ENCODE measurements at regions not wholly inside any gene's neighbourhood (a gene's known extent, or its start where the extent isn't known, plus 50 kb on each side); places are given as distances from the start of the nearest gene placed in this dataset.

GRCh38 chr10:21079330-21079658 lies 182.2 kb upstream of the NEBL start:
- TF ChIP-seq EZH2 (IDR thresholded peaks at IDR 0.05; ENCODE audit: borderline replicate concordance, low read depth, low read length, severe bottlenecking) = no peak
- TF ChIP-seq, protein P1, sequence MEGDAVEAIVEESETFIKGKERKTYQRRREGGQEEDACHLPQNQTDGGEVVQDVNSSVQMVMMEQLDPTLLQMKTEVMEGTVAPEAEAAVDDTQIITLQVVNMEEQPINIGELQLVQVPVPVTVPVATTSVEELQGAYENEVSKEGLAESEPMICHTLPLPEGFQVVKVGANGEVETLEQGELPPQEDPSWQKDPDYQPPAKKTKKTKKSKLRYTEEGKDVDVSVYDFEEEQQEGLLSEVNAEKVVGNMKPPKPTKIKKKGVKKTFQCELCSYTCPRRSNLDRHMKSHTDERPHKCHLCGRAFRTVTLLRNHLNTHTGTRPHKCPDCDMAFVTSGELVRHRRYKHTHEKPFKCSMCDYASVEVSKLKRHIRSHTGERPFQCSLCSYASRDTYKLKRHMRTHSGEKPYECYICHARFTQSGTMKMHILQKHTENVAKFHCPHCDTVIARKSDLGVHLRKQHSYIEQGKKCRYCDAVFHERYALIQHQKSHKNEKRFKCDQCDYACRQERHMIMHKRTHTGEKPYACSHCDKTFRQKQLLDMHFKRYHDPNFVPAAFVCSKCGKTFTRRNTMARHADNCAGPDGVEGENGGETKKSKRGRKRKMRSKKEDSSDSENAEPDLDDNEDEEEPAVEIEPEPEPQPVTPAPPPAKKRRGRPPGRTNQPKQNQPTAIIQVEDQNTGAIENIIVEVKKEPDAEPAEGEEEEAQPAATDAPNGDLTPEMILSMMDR (IDR thresholded peaks at IDR 0.05; ENCODE audit: borderline replicate concordance, extremely low read depth, low read length, poor library complexity, severe bottlenecking) = no peak
- H3K9ac ChIP-seq (ENCODE audit: low read depth, low read length) = no peak overlapping the region
- no peaks in the 10 kb centered on the region for H3K9me3 ChIP-seq (ENCODE audit: insufficient read depth, low read length, severe bottlenecking)
- ATAC-seq (ENCODE audit: insufficient read depth, low read depth) (no peak), DNase-seq (no peak)
- H3K36me3 ChIP-seq (ENCODE audit: insufficient read depth, low read length) = no peaks in the 10 kb centered on the region
- H3K79me2 ChIP-seq (ENCODE audit: insufficient read depth, low read length) = no peaks in the 10 kb centered on the region
- no peak overlapping the region for H3K27ac ChIP-seq (ENCODE audit: low read length)
- H3K27me3 ChIP-seq (ENCODE audit: insufficient read depth, low read length, poor library complexity) = no peaks in the 10 kb centered on the region
- H4K20me1 ChIP-seq (ENCODE audit: insufficient read depth, low read length) = no peaks in the 10 kb centered on the region
- no peak overlapping the region for H2AFZ ChIP-seq (ENCODE audit: low read depth, low read length)
- no peaks in the 10 kb centered on the region for H3K4me1 ChIP-seq (ENCODE audit: insufficient read depth, low read length)
- no peak overlapping the region for H3K4me3 ChIP-seq (ENCODE audit: low read depth in 1 of 2, low read length in 2 of 2)
- H3K4me2 ChIP-seq (ENCODE audit: insufficient read depth, low read length) = no peak overlapping the region

DNA sequence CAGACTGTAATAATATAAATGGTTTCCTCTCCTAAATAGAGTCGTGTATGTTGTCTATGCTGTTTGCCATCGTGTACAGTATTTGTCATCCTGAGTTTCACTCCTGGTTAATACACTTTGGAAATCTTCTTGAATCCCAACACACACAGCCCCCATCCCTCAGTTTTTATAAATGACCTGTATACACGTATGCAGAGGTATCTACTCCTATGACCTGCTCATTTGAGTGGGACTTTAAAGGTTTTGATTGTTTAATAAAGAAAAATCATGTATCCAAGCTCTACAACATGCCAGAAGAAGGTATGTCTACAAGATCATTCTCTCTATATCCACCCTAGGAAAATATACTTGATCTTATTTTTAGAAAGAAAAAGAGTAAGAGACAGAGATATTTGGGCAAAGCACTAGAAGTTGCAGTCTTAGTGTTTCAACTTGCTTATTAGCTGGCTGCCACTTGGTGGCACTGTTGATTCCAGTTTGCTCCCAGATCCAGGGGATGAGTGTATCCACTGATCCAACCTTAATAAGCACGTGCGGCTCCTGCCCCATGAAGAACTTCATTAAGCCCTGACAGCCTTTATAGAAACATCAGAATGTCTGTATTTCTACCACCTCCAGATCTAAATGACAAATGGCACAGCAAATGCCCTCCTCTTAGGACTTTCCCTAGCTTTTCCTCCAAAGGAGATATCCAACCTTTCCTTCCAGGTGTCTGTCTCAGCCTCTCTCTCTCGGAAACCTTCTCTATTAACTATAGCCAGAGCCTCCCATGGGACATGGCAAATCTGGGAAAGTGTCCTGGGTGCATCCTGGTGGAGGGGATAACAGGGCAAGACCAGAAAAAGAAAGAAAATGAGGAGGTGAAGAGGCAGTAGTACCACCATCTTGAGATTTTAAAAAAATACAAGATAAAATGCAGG lies 181.6 kb upstream of the NEBL start:
- Histone ChIP-seq H4K20me1 (ENCODE audit: insufficient read depth, low read length) (no peaks in the 10 kb centered on the region), H3K27me3 (ENCODE audit: insufficient read depth, low read length, poor library complexity) (no peaks in the 10 kb centered on the region), H3K27ac (ENCODE audit: low read length) (no peak overlapping the region), H3K4me2 (ENCODE audit: insufficient read depth, low read length) (no peak overlapping the region), H3K79me2 (ENCODE audit: insufficient read depth, low read length) (no peaks in the 10 kb centered on the region), H2AFZ (ENCODE audit: low read depth, low read length) (no peak overlapping the region), H3K4me1 (ENCODE audit: insufficient read depth, low read length) (no peaks in the 10 kb centered on the region), H3K4me3 (ENCODE audit: low read depth in 1 of 2, low read length in 2 of 2) (no peak overlapping the region), H3K36me3 (ENCODE audit: insufficient read depth, low read length) (no peaks in the 10 kb centered on the region), H3K9ac (ENCODE audit: low read depth, low read length) (no peak overlapping the region), H3K9me3 (ENCODE audit: insufficient read depth, low read length, severe bottlenecking) (no peaks in the 10 kb centered on the region)
- TF ChIP-seq EZH2 (IDR thresholded peaks at IDR 0.05; ENCODE audit: borderline replicate concordance, low read depth, low read length, severe bottlenecking) = no peak
- TF ChIP-seq, protein P1 (IDR thresholded peaks at IDR 0.05; ENCODE audit: borderline replicate concordance, extremely low read depth, low read length, poor library complexity, severe bottlenecking) = peak; percentile 78
- DNase-seq (peak; percentile 51), ATAC-seq (ENCODE audit: insufficient read depth, low read depth) (peak; percentile 84)

- DNase-seq (no peak), ATAC-seq (ENCODE audit: insufficient read depth, low read depth) (no peak)
- TF ChIP-seq EZH2 (IDR thresholded peaks at IDR 0.05; ENCODE audit: borderline replicate concordance, low read depth, low read length, severe bottlenecking) = no peak
- TF ChIP-seq, protein P1 (IDR thresholded peaks at IDR 0.05; ENCODE audit: borderline replicate concordance, extremely low read depth, low read length, poor library complexity, severe bottlenecking) = no peak
- Histone ChIP-seq H3K27me3 (ENCODE audit: insufficient read depth, low read length, poor library complexity) (no peaks in the 10 kb centered on the region), H3K9ac (ENCODE audit: low read depth, low read length) (no peak overlapping the region), H2AFZ (ENCODE audit: low read depth, low read length) (no peak overlapping the region), H3K9me3 (ENCODE audit: insufficient read depth, low read length, severe bottlenecking) (no peaks in the 10 kb centered on the region), H3K79me2 (ENCODE audit: insufficient read depth, low read length) (no peaks in the 10 kb centered on the region), H4K20me1 (ENCODE audit: insufficient read depth, low read length) (no peaks in the 10 kb centered on the region), H3K4me2 (ENCODE audit: insufficient read depth, low read length) (no peak overlapping the region), H3K27ac (ENCODE audit: low read length) (no peak overlapping the region), H3K4me1 (ENCODE audit: insufficient read depth, low read length) (no peaks in the 10 kb centered on the region), H3K36me3 (ENCODE audit: insufficient read depth, low read length) (no peaks in the 10 kb centered on the region), H3K4me3 (ENCODE audit: low read depth in 1 of 2, low read length in 2 of 2) (no peak overlapping the region)
These were observed 180.6 kb upstream of the NEBL start for GRCh38 chr10:21077681-21078080.

Data from DND-41 (cell line).